ENCODE measurements at regions not wholly inside any gene's neighbourhood (a gene's known extent, or its start where the extent isn't known, plus 50 kb on each side); places are given as distances from the start of the nearest gene placed in this dataset.

DNA sequence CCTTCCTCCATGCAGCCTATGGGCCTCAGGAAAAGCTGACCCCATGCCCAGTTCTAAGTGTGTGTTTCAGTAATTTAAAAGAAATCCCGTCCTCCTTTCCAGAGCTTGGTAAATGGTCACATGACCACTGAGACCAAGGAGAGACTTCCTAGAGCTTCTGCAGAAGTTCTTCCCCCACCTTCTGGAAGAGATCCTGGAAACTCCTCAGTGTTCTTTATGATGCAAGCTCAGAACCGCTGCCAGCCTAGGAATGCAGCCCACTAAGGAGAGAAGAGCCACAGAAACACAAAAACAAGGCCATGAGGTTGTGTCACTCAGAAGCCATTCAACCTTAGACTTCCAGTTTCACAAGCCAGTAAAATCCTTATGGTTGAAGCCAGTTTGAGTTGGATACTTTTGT is 348.4 kb downstream of the TPBG start:
- TF ChIP-seq, protein P1, sequence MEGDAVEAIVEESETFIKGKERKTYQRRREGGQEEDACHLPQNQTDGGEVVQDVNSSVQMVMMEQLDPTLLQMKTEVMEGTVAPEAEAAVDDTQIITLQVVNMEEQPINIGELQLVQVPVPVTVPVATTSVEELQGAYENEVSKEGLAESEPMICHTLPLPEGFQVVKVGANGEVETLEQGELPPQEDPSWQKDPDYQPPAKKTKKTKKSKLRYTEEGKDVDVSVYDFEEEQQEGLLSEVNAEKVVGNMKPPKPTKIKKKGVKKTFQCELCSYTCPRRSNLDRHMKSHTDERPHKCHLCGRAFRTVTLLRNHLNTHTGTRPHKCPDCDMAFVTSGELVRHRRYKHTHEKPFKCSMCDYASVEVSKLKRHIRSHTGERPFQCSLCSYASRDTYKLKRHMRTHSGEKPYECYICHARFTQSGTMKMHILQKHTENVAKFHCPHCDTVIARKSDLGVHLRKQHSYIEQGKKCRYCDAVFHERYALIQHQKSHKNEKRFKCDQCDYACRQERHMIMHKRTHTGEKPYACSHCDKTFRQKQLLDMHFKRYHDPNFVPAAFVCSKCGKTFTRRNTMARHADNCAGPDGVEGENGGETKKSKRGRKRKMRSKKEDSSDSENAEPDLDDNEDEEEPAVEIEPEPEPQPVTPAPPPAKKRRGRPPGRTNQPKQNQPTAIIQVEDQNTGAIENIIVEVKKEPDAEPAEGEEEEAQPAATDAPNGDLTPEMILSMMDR (IDR thresholded peaks at IDR 0.05) = no peak
- TF ChIP-seq POLR2A (IDR thresholded peaks at IDR 0.05) = no peak
